T-cell (primary cell): ENCODE measurements at regions not wholly inside any gene's neighbourhood (a gene's known extent, or its start where the extent isn't known, plus 50 kb on each side); places are given as distances from the start of the nearest gene placed in this dataset.

Source experiments
- ATAC-seq, 4 experiments: fragments of 200-7000 bp in 3 of 4; fragments of 150-1000 bp in 1 of 4; cut with Tn5 transposase; replicated peaks in 1 of 4; 1 replicate in 3 of 4; 2 replicates in 1 of 4; pipeline ENCODE4 v1.10.0; 2021; ENCODE audit warnings: moderate library complexity in 3 of 4, mild to moderate bottlenecking in 2 of 4, moderate number of reproducible peaks in 1 of 4
- CTCF ChIA-PET, 2 donors: fragments of 300-600 bp; sonication (Branson Sonifier 250); formaldehyde crosslinking; loops; one replicate each; lab custom pipeline; 2022; ENCODE audit warnings: antibody characterized with exemption in 2 of 2; lab: Charles Lee
- POLR2A ChIA-PET, 2 donors: fragments of 300-600 bp; sonication (Branson Sonifier 250); formaldehyde crosslinking; loops; one replicate each; lab custom pipeline; 2022; ENCODE audit warnings: antibody characterized with exemption in 2 of 2; lab: Charles Lee
- DNase-seq, 35 experiments: peaks; one replicate each; pipeline versions ENCODE4 v3.0.0 to v3.0.0-alpha.2; 2013 to 2023
- H3K27ac ChIP-seq: one replicate; pipeline ENCODE4 v1.5.1; 2013; ENCODE audit warnings: low read length
- H3K27me3 ChIP-seq, 2 experiments: replicated peaks in 1 of 2; 1 replicate in 1 of 2; 2 replicates in 1 of 2; pipeline versions ENCODE4 v1.6.1 to v1.7.0; 2013; ENCODE audit warnings: low read length in 1 of 2, mixed read lengths in 1 of 2; ENCODE audit not compliant: control insufficient read depth in 2 of 2, insufficient read depth in 2 of 2; ENCODE audit errors: extremely low read depth in 1 of 2
- H3K36me3 ChIP-seq, 2 donors: 1 replicate in 1 of 2; 2 replicates in 1 of 2; pipeline versions ENCODE4 v1.6.1 to v1.7.0; 2013; ENCODE audit warnings: low read length in 1 of 2; ENCODE audit not compliant: control insufficient read depth in 2 of 2, insufficient read depth in 1 of 2; ENCODE audit errors: extremely low read depth in 1 of 2
- H3K4me1 ChIP-seq, 2 experiments: 1 replicate in 1 of 2; 2 replicates in 1 of 2; pipeline versions ENCODE4 v1.6.1 to v1.7.0; 2013; ENCODE audit warnings: low read length in 2 of 2, mixed read lengths in 1 of 2; ENCODE audit not compliant: insufficient read depth in 2 of 2, control insufficient read depth in 1 of 2; ENCODE audit errors: extremely low read depth in 1 of 2
- H3K4me3 ChIP-seq, 2 donors: 1 replicate in 1 of 2; 2 replicates in 1 of 2; pipeline versions ENCODE4 v1.5.1 to v1.7.0; 2013; ENCODE audit warnings: mild to moderate bottlenecking in 2 of 2, low read length in 1 of 2, moderate library complexity in 1 of 2; ENCODE audit not compliant: control insufficient read depth in 1 of 2; ENCODE audit errors: extremely low read depth in 1 of 2
- H3K9me3 ChIP-seq: 2 replicates; pipeline ENCODE4 v1.7.0; 2013
- H3K27ac Mint-ChIP-seq, 2 donors: one replicate each; pipeline ENCODE4 v1.8.0; 2020 to 2021; ENCODE audit warnings: mild to moderate bottlenecking in 2 of 2, mixed read lengths in 2 of 2
- H3K27me3 Mint-ChIP-seq, 2 donors: one replicate each; pipeline ENCODE4 v1.8.0; 2021 to 2022; ENCODE audit warnings: mixed read lengths in 2 of 2
- H3K36me3 Mint-ChIP-seq: one replicate; pipeline ENCODE4 v1.8.0; 2021; ENCODE audit warnings: mixed read lengths
- H3K4me1 Mint-ChIP-seq, 3 donors: one replicate each; pipeline ENCODE4 v1.8.0; 2020 to 2022; ENCODE audit warnings: mixed read lengths in 3 of 3, mild to moderate bottlenecking in 1 of 3
- H3K4me3 Mint-ChIP-seq, 3 donors: one replicate each; pipeline ENCODE4 v1.8.0; 2020 to 2022; ENCODE audit warnings: mild to moderate bottlenecking in 3 of 3, mixed read lengths in 3 of 3, moderate library complexity in 3 of 3
- H3K9me3 Mint-ChIP-seq, 3 donors: one replicate each; pipeline ENCODE4 v1.8.0; 2020 to 2022; ENCODE audit warnings: mixed read lengths in 3 of 3
- WGBS: methylation state at CpG from one replicate; pipeline ENCODE4 v1.1.5; 2013; ENCODE audit warnings: missing lambda C conversion rate; ENCODE audit not compliant: insufficient coverage; 5-methylcytosine and 5-hydroxymethylcytosine counted together

- H3K4me3 Mint-ChIP-seq: no peak overlapping the region
- no peaks in the 10 kb centered on the region for H3K27me3 Mint-ChIP-seq
- ATAC-seq (no peak), DNase-seq (no peak)
- WGBS: no CpG with 5 or more reads among the region's 3 CpGs
- no peaks in the 10 kb centered on the region for H3K4me1 Mint-ChIP-seq
- no peaks in the 10 kb centered on the region for H3K36me3 ChIP-seq
- peaks cover 28 to 47% (median 35%) of the 10 kb centered on the region in 3 donors for H3K9me3 Mint-ChIP-seq
- H3K27ac ChIP-seq: no peak overlapping the region
- no peaks in the 10 kb centered on the region for H3K27me3 ChIP-seq
- H3K9me3 ChIP-seq: peaks cover 4% of the 10 kb centered on the region
- H3K36me3 Mint-ChIP-seq: no peaks in the 10 kb centered on the region
- no peak overlapping the region for H3K4me3 ChIP-seq
- CTCF ChIA-PET: no interaction called here
- POLR2A ChIA-PET: no interaction called here
- no peak overlapping the region for H3K27ac Mint-ChIP-seq
- no peaks in the 10 kb centered on the region for H3K4me1 ChIP-seq
These were observed 219.1 kb upstream of the ELAVL2 start for GRCh38 chr9:24045150-24045549.

GRCh38 chr9:24044576-24044975, 218.5 kb upstream of the ELAVL2 start:
- WGBS: 90% methylated on average over 2 of the region's 5 CpGs
- H3K36me3 Mint-ChIP-seq: no peaks in the 10 kb centered on the region
- H3K27ac Mint-ChIP-seq: no peak overlapping the region
- ChIA-PET CTCF (no interaction called here), POLR2A (no interaction called here)
- H3K27me3 ChIP-seq: no peaks in the 10 kb centered on the region
- H3K4me1 ChIP-seq: no peaks in the 10 kb centered on the region
- no peaks in the 10 kb centered on the region for H3K4me1 Mint-ChIP-seq
- no peak overlapping the region for H3K4me3 Mint-ChIP-seq
- H3K27me3 Mint-ChIP-seq: no peaks in the 10 kb centered on the region
- no peak overlapping the region for H3K4me3 ChIP-seq
- ATAC-seq (no peak), DNase-seq (no peak)
- peaks cover 24 to 46% (median 32%) of the 10 kb centered on the region in 3 donors for H3K9me3 Mint-ChIP-seq
- H3K36me3 ChIP-seq: no peaks in the 10 kb centered on the region
- H3K9me3 ChIP-seq: peaks cover 4% of the 10 kb centered on the region
- H3K27ac ChIP-seq: no peak overlapping the region

- CTCF ChIA-PET: no interaction called here
- WGBS: 80% methylated on average over 2 of the region's 5 CpGs
- H3K9me3 ChIP-seq: peaks cover 7% of the 10 kb centered on the region
- H3K27ac ChIP-seq: no peak overlapping the region
- POLR2A ChIA-PET: no interaction called here
- H3K27me3 Mint-ChIP-seq: no peaks in the 10 kb centered on the region
- H3K36me3 ChIP-seq: no peaks in the 10 kb centered on the region
- H3K36me3 Mint-ChIP-seq: no peaks in the 10 kb centered on the region
- H3K27ac Mint-ChIP-seq: no peak overlapping the region
- H3K4me3 ChIP-seq: no peak overlapping the region
- peaks cover 14 to 28% (median 25%) of the 10 kb centered on the region in 3 donors for H3K9me3 Mint-ChIP-seq
- no peaks in the 10 kb centered on the region for H3K4me1 Mint-ChIP-seq
- H3K4me1 ChIP-seq: no peaks in the 10 kb centered on the region
- H3K27me3 ChIP-seq: no peaks in the 10 kb centered on the region
- ATAC-seq (no peak), DNase-seq (no peak)
- H3K4me3 Mint-ChIP-seq: no peak overlapping the region
These were observed 215.2 kb upstream of the ELAVL2 start for GRCh38 chr9:24041160-24041690.

- 50% methylated on average over 1 of the region's 3 CpGs for WGBS
- no peaks in the 10 kb centered on the region for H3K36me3 Mint-ChIP-seq
These were observed 210.4 kb upstream of the ELAVL2 start for GRCh38 chr9:24036459-24036858.

GRCh38 chr9:24035816-24036215, 209.8 kb upstream of the ELAVL2 start:
- Mint-ChIP-seq H3K9me3 (peaks cover 13 to 34% (median 23%) of the 10 kb centered on the region in 3 donors), H3K4me1 (no peaks in the 10 kb centered on the region), H3K27ac (no peak overlapping the region), H3K4me3 (no peak overlapping the region), H3K36me3 (no peaks in the 10 kb centered on the region), H3K27me3 (no peaks in the 10 kb centered on the region)
- Histone ChIP-seq H3K9me3 (peaks cover 5% of the 10 kb centered on the region), H3K4me1 (no peaks in the 10 kb centered on the region), H3K36me3 (no peaks in the 10 kb centered on the region), H3K4me3 (no peak overlapping the region), H3K27me3 (no peaks in the 10 kb centered on the region), H3K27ac (no peak overlapping the region)
- ATAC-seq (no peak), DNase-seq (no peak)
- CTCF ChIA-PET: no interaction called here
- POLR2A ChIA-PET: no interaction called here

More at GRCh38 chr9:24036459-24036858, 210.4 kb upstream of the ELAVL2 start:
- H3K27ac ChIP-seq: no peak overlapping the region
- no peaks in the 10 kb centered on the region for H3K27me3 ChIP-seq
- H3K9me3 ChIP-seq: peaks cover 4% of the 10 kb centered on the region
- ChIA-PET CTCF (no interaction called here), POLR2A (no interaction called here)
- no peaks in the 10 kb centered on the region for H3K4me1 ChIP-seq
- H3K4me3 Mint-ChIP-seq: no peak overlapping the region
- no peak overlapping the region for H3K27ac Mint-ChIP-seq
- no peaks in the 10 kb centered on the region for H3K4me1 Mint-ChIP-seq
- DNase-seq (no peak), ATAC-seq (no peak)
- H3K4me3 ChIP-seq: no peak overlapping the region
- H3K36me3 ChIP-seq: no peaks in the 10 kb centered on the region
- peaks cover 13 to 34% (median 24%) of the 10 kb centered on the region in 3 donors for H3K9me3 Mint-ChIP-seq
- H3K27me3 Mint-ChIP-seq: no peaks in the 10 kb centered on the region

- Histone ChIP-seq H3K4me3 (no peak overlapping the region), H3K9me3 (no peaks in the 10 kb centered on the region), H3K27ac (no peak overlapping the region), H3K36me3 (no peaks in the 10 kb centered on the region), H3K27me3 (no peaks in the 10 kb centered on the region), H3K4me1 (no peaks in the 10 kb centered on the region)
- Mint-ChIP-seq H3K9me3 (peaks cover 0 to 28% (median 20%) of the 10 kb centered on the region in 3 donors), H3K4me3 (no peak overlapping the region), H3K27me3 (no peaks in the 10 kb centered on the region), H3K4me1 (no peaks in the 10 kb centered on the region), H3K36me3 (no peaks in the 10 kb centered on the region), H3K27ac (no peak overlapping the region)
- POLR2A ChIA-PET: interaction anchor here in 1 of 2 donors (0.6 kb wide), 1 partner anchor 1433 kb away, joined by 3 read pairs; no protein-coding TSS in a partner anchor
- WGBS: 86% methylated on average over 4 of the region's 6 CpGs
- ATAC-seq (no peak), DNase-seq (no peak)
- CTCF ChIA-PET: no interaction called here
These were observed 185.8 kb upstream of the ELAVL2 start for GRCh38 chr9:24011881-24012280.
